Lung microvascular endothelial cell (primary cell): ENCODE measurements at regions not wholly inside any gene's neighbourhood (a gene's known extent, or its start where the extent isn't known, plus 50 kb on each side); places are given as distances from the start of the nearest gene placed in this dataset.

Experiments
- DNase-seq, 2 donors: peaks; one replicate each; pipeline versions ENCODE4 v3.0.0 to v3.0.0-alpha.2; 2010; ENCODE audit warnings: low read depth in 2 of 2

- DNase-seq, result no peak
These were observed 61.6 kb upstream of the IPO9 start for GRCh38 chr1:201767339-201767738.

- no peak for DNase-seq
These were observed 59.9 kb upstream of the IPO9 start for GRCh38 chr1:201769072-201769471.

- DNase-seq, result peak; percentile 72 to 73
These were observed 59.0 kb upstream of the IPO9 start for GRCh38 chr1:201769966-201770365.

GRCh38 chr1:201771466-201771865 is 57.5 kb upstream of the IPO9 start:
- DNase-seq, result no peak

GRCh38 chr1:201772178-201772577 is 56.8 kb upstream of the IPO9 start:
- DNase-seq, result peak in 1 of 2 donors; percentile 29

GRCh38 chr1:201773764-201774163 is 55.2 kb upstream of the IPO9 start:
- peak; percentile 39 to 87 for DNase-seq

- DNase-seq, result no peak
These were observed 54.6 kb upstream of the IPO9 start for GRCh38 chr1:201774224-201774982.

- DNase-seq, result no peak
These were observed 54.0 kb upstream of the IPO9 start for GRCh38 chr1:201774983-201775344.

GRCh38 chr1:201775380-201775779 is 53.6 kb upstream of the IPO9 start:
- no peak for DNase-seq

- no peak for DNase-seq
These were observed 50.5 kb upstream of the IPO9 start for GRCh38 chr1:201778279-201779065.
